Left lung (tissue), 4 donors: ENCODE measurements at regions not wholly inside any gene's neighbourhood (a gene's known extent, or its start where the extent isn't known, plus 50 kb on each side); places are given as distances from the start of the nearest gene placed in this dataset.

Source experiments
- ATAC-seq: fragments of 200-7000 bp; cut with Tn5 transposase; one replicate; pipeline ENCODE4 v1.9.1; 2020; ENCODE audit warnings: moderate library complexity
- DNase-seq, 4 donors: peaks; one replicate each; pipeline ENCODE4 v3.0.0-alpha.2; 2013 to 2020
- H3K27ac ChIP-seq, 2 donors: fragments of 200-600 bp; sonication (generic) in 1 of 2; one replicate each; pipeline versions ENCODE4 v1.5.0 to v1.8.0; 2020 to 2021
- H3K27me3 ChIP-seq, 2 donors: fragments of 200-600 bp; sonication (generic) in 1 of 2; one replicate each; pipeline versions ENCODE4 v1.5.0 to v1.8.0; 2020 to 2021
- H3K36me3 ChIP-seq, 2 donors: fragments of 200-600 bp; sonication (generic) in 1 of 2; one replicate each; pipeline versions ENCODE4 v1.5.0 to v1.8.0; 2020 to 2021
- H3K4me1 ChIP-seq, 2 donors: fragments of 200-600 bp; one replicate each; pipeline ENCODE4 v1.8.0; 2021
- H3K4me3 ChIP-seq, 2 donors: fragments of 200-600 bp; sonication (generic) in 1 of 2; one replicate each; pipeline versions ENCODE4 v1.5.0 to v1.8.0; 2020 to 2021; ENCODE audit warnings: mild to moderate bottlenecking in 1 of 2
- H3K9me3 ChIP-seq, 2 donors: fragments of 200-600 bp; sonication (generic) in 1 of 2; one replicate each; pipeline versions ENCODE4 v1.5.0 to v1.8.0; 2020 to 2021
- CTCF ChIP-seq, 2 donors: fragments of 200-600 bp; sonication (generic) in 1 of 2; IDR thresholded peaks; one replicate each; pipeline versions ENCODE4 v1.5.0 to v1.8.0; 2021; ENCODE audit warnings: antibody characterized with exemption in 2 of 2
- intact Hi-C, 2 donors: fragments of 100-400 bp; cut with DNase I; formaldehyde crosslinking; loops; one replicate each; pipeline versions ENCODE4 v1.11.2 to v1.14.2; 2022
- donor health status: DM: no; HTN: yes; CAD: no.
- donor health status: DM: no; HTN: no; CAD: no.

GRCh38 chr6:84979541-84979940 is 215.1 kb upstream of the TBX18 start:
- Histone ChIP-seq H3K36me3 (no peaks in the 10 kb centered on the region), H3K27me3 (no peaks in the 10 kb centered on the region), H3K4me1 (no peaks in the 10 kb centered on the region), H3K27ac (no peak overlapping the region), H3K9me3 (peaks cover 0 to 4% of the 10 kb centered on the region in 2 donors), H3K4me3 (no peak overlapping the region)
- no peak for TF ChIP-seq CTCF (IDR thresholded peaks at IDR 0.05)
- ATAC-seq = no peak
- DNase-seq = peak in 1 of 4 donors; percentile 9
- intact Hi-C loops = no loop called here

GRCh38 chr6:84977363-84977705 is 212.9 kb upstream of the TBX18 start:
- H3K27ac ChIP-seq = no peak overlapping the region
- no peaks in the 10 kb centered on the region for H3K4me1 ChIP-seq
- TF ChIP-seq CTCF (IDR thresholded peaks at IDR 0.05) = no peak
- no peak for DNase-seq
- intact Hi-C loops = no loop called here
- H3K36me3 ChIP-seq = no peaks in the 10 kb centered on the region
- H3K27me3 ChIP-seq = no peaks in the 10 kb centered on the region
- H3K4me3 ChIP-seq = no peak overlapping the region
- no peak for ATAC-seq
- H3K9me3 ChIP-seq = no peaks in the 10 kb centered on the region

GRCh38 chr6:84976526-84977362 is 212.3 kb upstream of the TBX18 start:
- H3K36me3 ChIP-seq = no peaks in the 10 kb centered on the region
- no peak overlapping the region for H3K27ac ChIP-seq
- no peak overlapping the region for H3K4me3 ChIP-seq
- H3K9me3 ChIP-seq = no peaks in the 10 kb centered on the region
- ATAC-seq (no peak), DNase-seq (no peak)
- H3K4me1 ChIP-seq = no peaks in the 10 kb centered on the region
- no peak for TF ChIP-seq CTCF (IDR thresholded peaks at IDR 0.05)
- H3K27me3 ChIP-seq = no peaks in the 10 kb centered on the region
- intact Hi-C loops = no loop called here

- H3K4me3 ChIP-seq = no peak overlapping the region
- no peak for DNase-seq
- no peaks in the 10 kb centered on the region for H3K36me3 ChIP-seq
- no peaks in the 10 kb centered on the region for H3K27me3 ChIP-seq
- H3K27ac ChIP-seq = no peak overlapping the region
- H3K9me3 ChIP-seq = peaks cover 0 to 2% of the 10 kb centered on the region in 2 donors
- ATAC-seq = no peak
- TF ChIP-seq CTCF (IDR thresholded peaks at IDR 0.05) = no peak
- no peaks in the 10 kb centered on the region for H3K4me1 ChIP-seq
- intact Hi-C loops = no loop called here
These were observed 210.9 kb upstream of the TBX18 start for GRCh38 chr6:84975316-84975715.

- ATAC-seq (no peak), DNase-seq (no peak)
- no peaks in the 10 kb centered on the region for H3K4me1 ChIP-seq
- no peaks in the 10 kb centered on the region for H3K27me3 ChIP-seq
- H3K9me3 ChIP-seq = peaks cover 0 to 16% of the 10 kb centered on the region in 2 donors
- H3K36me3 ChIP-seq = no peaks in the 10 kb centered on the region
- intact Hi-C loops = no loop called here
- no peak overlapping the region for H3K27ac ChIP-seq
- TF ChIP-seq CTCF (IDR thresholded peaks at IDR 0.05) = no peak
- no peak overlapping the region for H3K4me3 ChIP-seq
These were observed 209.2 kb upstream of the TBX18 start for GRCh38 chr6:84973606-84974005.
